T1000 (cell line): ENCODE measurements at regions not wholly inside any gene's neighbourhood (a gene's known extent, or its start where the extent isn't known, plus 50 kb on each side); places are given as distances from the start of the nearest gene placed in this dataset.
"Not testable (repeated sequence)": the region's sequence is repeated elsewhere in the genome, so short reads cannot be mapped to it uniquely, and the experiment has no call there.

Experiments used
- DNase-seq: peaks from one replicate; lab custom pipeline; 2025; ENCODE audit warnings: mixed read lengths; lab: John Stamatoyannopoulos, UW

GRCh38 chr1:100628631-100629081 lies 90.7 kb downstream of the GPR88 start:
- DNase-seq: no peak

- DNase-seq: no peak
These were observed 90.2 kb upstream of the VCAM1 start for GRCh38 chr1:100629391-100629790.

- DNase-seq: peak; percentile 40
These were observed 88.5 kb upstream of the VCAM1 start for GRCh38 chr1:100631015-100631551.

GRCh38 chr1:100642826-100643225 lies 76.7 kb upstream of the VCAM1 start:
- no peak for DNase-seq

GRCh38 chr1:100643471-100644196 lies 75.9 kb upstream of the VCAM1 start:
- no peak for DNase-seq

- DNase-seq: no peak
These were observed 73.5 kb upstream of the VCAM1 start for GRCh38 chr1:100646001-100646400.

- DNase-seq: no peak
These were observed 70.4 kb upstream of the VCAM1 start for GRCh38 chr1:100649146-100649545.

- no peak for DNase-seq
These were observed 61.4 kb upstream of the VCAM1 start for GRCh38 chr1:100657876-100658715.

GRCh38 chr1:100658716-100659026 lies 60.9 kb upstream of the VCAM1 start:
- DNase-seq: no peak

GRCh38 chr1:100661176-100661575 lies 58.4 kb upstream of the VCAM1 start:
- no peak for DNase-seq

GRCh38 chr1:100668494-100668893 lies 51.0 kb upstream of the VCAM1 start:
- DNase-seq: not testable (repeated sequence)
